Calu3 (cell line): ENCODE measurements at regions not wholly inside any gene's neighbourhood (a gene's known extent, or its start where the extent isn't known, plus 50 kb on each side); places are given as distances from the start of the nearest gene placed in this dataset.
A peak's percentile ranks its signal among the peaks of the same experiment; 100 is the strongest.

ENCODE experiments used
- BruUV-seq: library from RNA; stranded (reverse); fragments of 400-500 nt; replicated peaks from 2 replicates; lab custom pipeline; 2021; lab: Mats Ljungman, UMichigan
- CTCF ChIA-PET: fragments of 300-600 bp; sonication (Branson Sonifier 250); formaldehyde crosslinking; loops from one replicate; lab custom pipeline; 2022; ENCODE audit warnings: antibody characterized with exemption; lab: Charles Lee
- DNase-seq: peaks from one replicate; pipeline ENCODE4 v3.0.0; 2022
- H3K27ac Mint-ChIP-seq: one replicate; pipeline ENCODE4 v1.8.0; 2022; ENCODE audit warnings: mixed read lengths; ENCODE audit not compliant: unreplicated experiment
- H3K27me3 Mint-ChIP-seq: one replicate; pipeline ENCODE4 v1.8.0; 2022; ENCODE audit warnings: mixed read lengths; ENCODE audit not compliant: unreplicated experiment
- H3K36me3 Mint-ChIP-seq: one replicate; pipeline ENCODE4 v1.8.0; 2022; ENCODE audit warnings: mild to moderate bottlenecking, moderate library complexity, mixed read lengths; ENCODE audit not compliant: insufficient read depth, unreplicated experiment
- H3K4me1 Mint-ChIP-seq: one replicate; pipeline ENCODE4 v1.8.0; 2022; ENCODE audit warnings: mild to moderate bottlenecking, low read depth, mixed read lengths; ENCODE audit not compliant: unreplicated experiment
- H3K4me3 Mint-ChIP-seq: one replicate; pipeline ENCODE4 v1.8.0; 2022; ENCODE audit warnings: mild to moderate bottlenecking, low read depth, moderate library complexity, mixed read lengths; ENCODE audit not compliant: unreplicated experiment
- H3K9me3 Mint-ChIP-seq: one replicate; pipeline ENCODE4 v1.8.0; 2022; ENCODE audit warnings: low read depth, mixed read lengths; ENCODE audit not compliant: unreplicated experiment
- CTCF ChIP-seq: fragments of 200-600 bp; IDR thresholded peaks from one replicate; pipeline ENCODE4 v1.8.0; 2022; ENCODE audit warnings: antibody characterized with exemption; ENCODE audit not compliant: unreplicated experiment
- intact Hi-C: fragments of 100-400 bp; cut with micrococcal nuclease; formaldehyde crosslinking; loops from one replicate; pipeline ENCODE4 v1.10.0; 2022; ENCODE audit not compliant: unreplicated experiment

DNA sequence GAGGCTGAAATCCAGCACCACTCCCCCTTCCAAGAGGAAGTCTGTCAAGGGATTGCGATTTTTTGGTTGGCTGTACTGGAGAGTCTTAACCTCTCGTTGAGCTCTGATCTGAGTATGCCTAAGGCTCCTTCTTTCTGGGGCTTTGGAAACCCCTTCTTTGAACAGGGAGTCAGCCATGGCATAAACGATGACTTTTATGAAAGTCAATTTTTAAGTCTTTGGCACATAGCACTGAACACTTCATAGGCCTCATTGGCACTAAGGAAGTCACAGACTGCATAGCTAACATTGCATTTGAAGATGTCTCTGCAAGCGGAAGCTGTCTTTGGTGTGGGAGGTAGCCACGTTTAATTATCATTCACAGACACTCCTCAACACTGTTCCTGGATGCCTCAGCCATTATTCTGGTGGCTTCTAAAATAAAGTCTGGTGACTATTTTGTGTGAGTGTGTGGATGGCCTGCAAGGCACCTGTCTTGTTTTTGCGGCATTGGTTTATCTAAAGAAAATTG is 148.2 kb upstream of the NCK2 start:
- intact Hi-C loops: no loop called here
- no peaks in the 10 kb centered on the region for H3K9me3 Mint-ChIP-seq
- H3K27ac Mint-ChIP-seq: no peak overlapping the region
- TF ChIP-seq CTCF: no peak
- DNase-seq: no peak
- peaks cover 46% of the 10 kb centered on the region for H3K4me1 Mint-ChIP-seq
- BruUV-seq: no TSS peak
- CTCF ChIA-PET: interaction anchor here (1.4 to 3.2 kb wide), 3 partner anchors 13 to 147 kb away, joined by 4 to 14 read pairs (median 12); no protein-coding TSS in a partner anchor
- H3K36me3 Mint-ChIP-seq: peaks cover 2% of the 10 kb centered on the region
- no peak overlapping the region for H3K4me3 Mint-ChIP-seq
- H3K27me3 Mint-ChIP-seq: no peaks in the 10 kb centered on the region

GRCh38 chr2:105595536-105595935 is 149.2 kb upstream of the NCK2 start:
- CTCF ChIA-PET: interaction anchor here (0.5 to 3.2 kb wide), 9 partner anchors 13 to 311 kb away, joined by 3 to 14 read pairs (median 4); no protein-coding TSS in a partner anchor
- peaks cover 55% of the 10 kb centered on the region for H3K4me1 Mint-ChIP-seq
- no peaks in the 10 kb centered on the region for H3K27me3 Mint-ChIP-seq
- BruUV-seq: no TSS peak
- peaks cover 5% of the 10 kb centered on the region for H3K36me3 Mint-ChIP-seq
- no peaks in the 10 kb centered on the region for H3K9me3 Mint-ChIP-seq
- TF ChIP-seq CTCF: peak; percentile 31
- intact Hi-C loops: no loop called here
- H3K27ac Mint-ChIP-seq: no peak overlapping the region
- H3K4me3 Mint-ChIP-seq: no peak overlapping the region
- peak; percentile 71 for DNase-seq

- no peaks in the 10 kb centered on the region for H3K27me3 Mint-ChIP-seq
- peaks cover 55% of the 10 kb centered on the region for H3K4me1 Mint-ChIP-seq
- H3K4me3 Mint-ChIP-seq: no peak overlapping the region
- TF ChIP-seq CTCF: no peak
- peaks cover 5% of the 10 kb centered on the region for H3K36me3 Mint-ChIP-seq
- BruUV-seq: no TSS peak
- peaks cover 4% of the 10 kb centered on the region for H3K9me3 Mint-ChIP-seq
- CTCF ChIA-PET: no interaction called here
- DNase-seq: no peak
- intact Hi-C loops: no loop called here
- peak overlapping the region; percentile 89 for H3K27ac Mint-ChIP-seq
These were observed 151.3 kb upstream of the NCK2 start for GRCh38 chr2:105593221-105593967.

GRCh38 chr2:105592288-105592687 is 152.4 kb upstream of the NCK2 start:
- Mint-ChIP-seq H3K4me3 (peak overlapping the region; percentile 19), H3K4me1 (peaks cover 55% of the 10 kb centered on the region), H3K27me3 (no peaks in the 10 kb centered on the region), H3K27ac (peak overlapping the region; percentile 89), H3K9me3 (peaks cover 5% of the 10 kb centered on the region), H3K36me3 (peaks cover 5% of the 10 kb centered on the region)
- no peak for TF ChIP-seq CTCF
- intact Hi-C loops: no loop called here
- DNase-seq: peak; percentile 67
- CTCF ChIA-PET: interaction anchor here (0.6 to 1.4 kb wide), 4 partner anchors 9 to 154 kb away, joined by 3 to 8 read pairs (median 3); no protein-coding TSS in a partner anchor
- no TSS peak for BruUV-seq
